Fibroblast of mammary gland (primary cell): ENCODE measurements at regions not wholly inside any gene's neighbourhood (a gene's known extent, or its start where the extent isn't known, plus 50 kb on each side); places are given as distances from the start of the nearest gene placed in this dataset.
A peak's percentile ranks its signal among the peaks of the same experiment; 100 is the strongest.

Experiments used
- DNase-seq: peaks from one replicate; pipeline ENCODE4 v3.0.0-alpha.2; 2010; ENCODE audit warnings: low read depth
- H3K4me3 ChIP-seq: 2 replicates; pipeline ENCODE4 v1.5.1; 2011; ENCODE audit warnings: low read depth, mild to moderate bottlenecking, low read length, moderate library complexity; ENCODE audit not compliant: control insufficient read depth
- CTCF ChIP-seq: conservative IDR thresholded peaks from 2 replicates; pipeline ENCODE4 v1.5.1; 2011; ENCODE audit warnings: low read depth, low read length, inconsistent platforms; ENCODE audit not compliant: control insufficient read depth, insufficient read depth

GRCh38 chr4:130146773-130147172, 1050.8 kb downstream of the C4orf33 start:
- no peak overlapping the region for H3K4me3 ChIP-seq
- no peak for DNase-seq
- no peak for TF ChIP-seq CTCF

- no peak overlapping the region for H3K4me3 ChIP-seq
- TF ChIP-seq CTCF = no peak
- DNase-seq = no peak
Observed at GRCh38 chr4:130147641-130148040, 1051.7 kb downstream of the C4orf33 start.

GRCh38 chr4:130154901-130155300, 1058.9 kb downstream of the C4orf33 start:
- DNase-seq = no peak
- no peak overlapping the region for H3K4me3 ChIP-seq
- TF ChIP-seq CTCF = no peak

- no peak overlapping the region for H3K4me3 ChIP-seq
- TF ChIP-seq CTCF = no peak
- no peak for DNase-seq
Observed at GRCh38 chr4:130163701-130164100, 1067.7 kb downstream of the C4orf33 start.

GRCh38 chr4:130165381-130165780, 1069.4 kb downstream of the C4orf33 start:
- H3K4me3 ChIP-seq = no peak overlapping the region
- TF ChIP-seq CTCF = no peak

GRCh38 chr4:130172156-130172555, 1076.2 kb downstream of the C4orf33 start:
- no peak overlapping the region for H3K4me3 ChIP-seq
- TF ChIP-seq CTCF = no peak
- peak; percentile 88 for DNase-seq

More at GRCh38 chr4:130165381-130165780, 1069.4 kb downstream of the C4orf33 start:
- no peak for DNase-seq

GRCh38 chr4:130178106-130178505, 1082.2 kb downstream of the C4orf33 start:
- TF ChIP-seq CTCF = no peak
- no peak overlapping the region for H3K4me3 ChIP-seq
- no peak for DNase-seq
